Activated T-helper 2 cell treated with anti-CD3 and anti-CD28 coated beads, Interferon-gamma antibody, Interleukin-2, Interleukin-4, amounts not matched to agents 10 μg/mL and 5 μg/mL and 100 μg/mL, durations not matched to agents 14 hours and 24 hours and 36 hours (primary cell): ENCODE measurements at regions not wholly inside any gene's neighbourhood (a gene's known extent, or its start where the extent isn't known, plus 50 kb on each side); places are given as distances from the start of the nearest gene placed in this dataset.

Experiments used
- DNase-seq: peaks from one replicate; pipeline ENCODE4 v3.0.0; 2021; ENCODE audit warnings: low spot score
- H3K27ac Mint-ChIP-seq: one replicate; pipeline ENCODE4 v1.8.0; 2021; ENCODE audit warnings: mixed read lengths
- H3K27me3 Mint-ChIP-seq: one replicate; pipeline ENCODE4 v1.8.0; 2021; ENCODE audit warnings: low read depth, mixed read lengths
- H3K36me3 Mint-ChIP-seq: one replicate; pipeline ENCODE4 v1.8.0; 2021; ENCODE audit warnings: low read depth, mixed read lengths
- H3K4me1 Mint-ChIP-seq: one replicate; pipeline ENCODE4 v1.8.0; 2021; ENCODE audit warnings: low read depth, mixed read lengths
- H3K4me3 Mint-ChIP-seq: one replicate; pipeline ENCODE4 v1.8.0; 2021; ENCODE audit warnings: low read depth, mild to moderate bottlenecking, moderate library complexity, mixed read lengths
- H3K9me3 Mint-ChIP-seq: one replicate; pipeline ENCODE4 v1.8.0; 2021; ENCODE audit warnings: mixed read lengths
- intact Hi-C: fragments of 100-400 bp; cut with micrococcal nuclease; formaldehyde crosslinking; loops from one replicate; pipeline ENCODE4 v1.15.1; 2023

DNA sequence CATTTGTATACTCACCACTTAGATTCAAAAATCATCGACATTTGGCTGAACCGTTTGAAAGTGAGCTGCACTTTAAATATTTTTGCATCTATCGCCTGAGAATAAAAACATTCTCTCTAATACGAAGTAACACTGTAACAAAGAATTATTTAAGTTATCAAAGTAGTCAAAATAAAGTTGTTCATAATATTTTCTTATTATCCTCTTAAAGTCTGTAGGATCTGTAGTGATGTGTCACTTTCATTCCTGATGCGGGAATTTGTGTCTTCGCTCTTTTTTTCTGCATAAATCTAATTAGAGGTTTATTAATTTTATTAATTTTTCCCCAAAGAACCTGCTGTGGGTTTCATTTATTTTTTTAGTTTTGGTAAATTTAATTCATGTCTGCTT, 74.8 kb downstream of the ETS2 start:
- no peak for DNase-seq
- no peak overlapping the region for H3K27ac Mint-ChIP-seq
- H3K36me3 Mint-ChIP-seq, result no peaks in the 10 kb centered on the region
- H3K4me1 Mint-ChIP-seq, result peaks cover 6% of the 10 kb centered on the region
- no peak overlapping the region for H3K4me3 Mint-ChIP-seq
- peaks cover 44% of the 10 kb centered on the region for H3K9me3 Mint-ChIP-seq
- H3K27me3 Mint-ChIP-seq, result peaks cover 5% of the 10 kb centered on the region
- intact Hi-C loops, result no loop called here

DNA sequence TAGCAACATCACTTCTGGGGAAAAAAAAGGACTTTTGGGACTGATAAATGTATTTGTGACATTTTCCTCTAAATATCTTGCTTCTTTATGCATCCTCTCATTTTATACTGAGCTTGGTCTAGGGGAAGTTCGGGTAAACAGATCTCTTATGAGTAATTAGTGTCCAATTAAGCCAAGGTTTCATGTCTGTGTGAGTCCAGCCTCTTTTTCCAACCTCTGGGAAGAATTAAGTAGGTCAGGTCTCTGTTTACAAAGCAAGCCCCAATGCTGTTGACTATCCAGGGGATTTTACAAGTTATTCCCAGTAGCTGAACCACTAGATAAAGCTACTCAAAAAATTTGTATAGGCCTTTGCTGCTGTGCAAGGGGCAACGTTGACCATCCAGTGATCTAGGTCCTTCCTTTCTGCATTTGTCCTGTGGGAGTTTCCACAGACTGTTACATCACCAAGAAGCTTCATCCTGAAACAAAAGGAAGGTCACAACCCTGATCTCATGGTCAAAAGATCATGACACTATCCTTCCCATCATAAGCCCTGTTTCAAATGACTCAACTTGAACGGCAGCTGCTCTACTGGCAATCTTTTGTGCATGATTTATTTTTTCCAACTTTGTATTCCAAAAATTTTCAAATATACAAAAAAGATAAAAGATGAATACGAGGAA, 74.3 kb downstream of the ETS2 start:
- peaks cover 5% of the 10 kb centered on the region for H3K27me3 Mint-ChIP-seq
- H3K27ac Mint-ChIP-seq, result no peak overlapping the region
- H3K36me3 Mint-ChIP-seq, result no peaks in the 10 kb centered on the region
- peaks cover 39% of the 10 kb centered on the region for H3K9me3 Mint-ChIP-seq
- DNase-seq, result no peak
- intact Hi-C loops, result loop anchor here (10.0 kb wide), 1 partner anchor 65 kb away; no protein-coding TSS in a partner anchor
- H3K4me1 Mint-ChIP-seq, result peaks cover 10% of the 10 kb centered on the region
- H3K4me3 Mint-ChIP-seq, result no peak overlapping the region

GRCh38 chr21:38878379-38879179, 72.8 kb downstream of the ETS2 start:
- intact Hi-C loops, result loop anchor here (10.0 kb wide), 1 partner anchor 64 kb away; no protein-coding TSS in a partner anchor
- no peak for DNase-seq
- no peaks in the 10 kb centered on the region for H3K36me3 Mint-ChIP-seq
- no peak overlapping the region for H3K4me3 Mint-ChIP-seq
- no peaks in the 10 kb centered on the region for H3K27me3 Mint-ChIP-seq
- H3K4me1 Mint-ChIP-seq, result peaks cover 12% of the 10 kb centered on the region
- peaks cover 30% of the 10 kb centered on the region for H3K9me3 Mint-ChIP-seq
- no peak overlapping the region for H3K27ac Mint-ChIP-seq

DNA sequence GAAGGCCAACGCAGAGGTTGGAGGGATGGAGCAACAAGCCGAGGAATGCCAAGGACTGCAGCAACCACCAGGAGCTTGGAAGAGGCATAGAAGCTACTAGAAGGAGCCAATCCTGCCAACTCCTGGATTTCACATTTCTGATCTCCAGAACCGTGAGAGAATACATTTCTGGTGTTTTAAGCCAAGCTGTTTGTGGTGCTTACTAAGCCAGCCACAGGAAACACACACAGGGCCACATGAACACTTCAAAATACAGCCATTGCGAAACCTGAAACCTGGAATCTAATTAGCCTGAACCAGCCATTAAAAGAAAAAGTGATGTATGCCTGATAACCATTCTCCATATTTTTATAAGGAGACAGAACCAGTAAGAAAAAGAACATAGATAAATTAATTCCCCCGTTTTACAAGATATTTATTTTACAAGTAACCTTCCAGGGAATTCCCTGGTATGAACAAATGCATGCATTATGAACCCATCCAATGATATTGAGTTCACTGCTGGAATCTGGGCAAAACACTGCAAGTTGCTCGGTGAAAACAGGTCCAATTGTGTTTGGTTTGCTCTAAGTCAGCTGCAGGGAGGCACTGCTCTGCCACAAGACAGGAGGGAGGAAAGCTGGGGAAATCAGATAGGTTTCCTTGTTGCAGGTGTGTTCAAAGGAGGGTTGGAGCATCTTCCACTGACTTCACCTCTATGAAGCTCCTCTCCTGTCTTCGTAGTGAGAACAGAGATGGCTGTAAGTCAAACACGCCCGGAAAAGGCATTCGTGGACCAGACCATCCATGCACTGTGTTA, 70.2 kb downstream of the ETS2 start:
- H3K27me3 Mint-ChIP-seq, result no peaks in the 10 kb centered on the region
- no peak for DNase-seq
- no peak overlapping the region for H3K4me3 Mint-ChIP-seq
- H3K4me1 Mint-ChIP-seq, result peaks cover 21% of the 10 kb centered on the region
- no peak overlapping the region for H3K27ac Mint-ChIP-seq
- intact Hi-C loops, result loop anchor here (10.0 kb wide), 1 partner anchor 61 kb away; no protein-coding TSS in a partner anchor
- peaks cover 14% of the 10 kb centered on the region for H3K9me3 Mint-ChIP-seq
- no peaks in the 10 kb centered on the region for H3K36me3 Mint-ChIP-seq
